K562 (cell line): ENCODE measurements at regions not wholly inside any gene's neighbourhood (a gene's known extent, or its start where the extent isn't known, plus 50 kb on each side); places are given as distances from the start of the nearest gene placed in this dataset.

Experiments
- ATAC-seq: fragments of 200-7000 bp; cut with Tn5 transposase; 3 replicates; pipeline ENCODE4 v1.9.1; 2020; ENCODE audit warnings: moderate library complexity
- BruUV-seq: library from RNA; stranded (reverse); fragments of 400-500 nt; replicated peaks from 2 replicates; lab custom pipeline; 2021; lab: Mats Ljungman, UMichigan
- CTCF ChIA-PET: fragments of 300-600 bp; formaldehyde crosslinking; extraction: SDS; loops from one replicate; lab custom pipeline; 2021; ENCODE audit warnings: low intra/inter-chr PET ratio; lab: Yijun Ruan, JAX
- POLR2A ChIA-PET: fragments of 300-600, 350-650 bp; sonication (Branson Sonifier 250); formaldehyde crosslinking; extraction: SDS; loops from one replicate; lab custom pipeline; 2021; ENCODE audit warnings: antibody characterized with exemption, inconsistent platforms; lab: Yijun Ruan, JAX
- DNase-seq, 4 experiments: peaks; one replicate each; pipeline versions ENCODE4 v3.0.0 to v3.0.0-alpha.2; 2011 to 2018; ENCODE audit warnings: low spot score in 3 of 4, mixed read lengths in 3 of 4; ENCODE audit errors: extremely low read depth in 1 of 4
- FAIRE-seq: peaks from 2 replicates; lab custom pipeline; 2011; peaks lifted over from hg19 to GRCh38; lab: Jason Lieb, UNC
- H2AFZ ChIP-seq: 2 replicates; pipeline ENCODE4 v1.6.0; 2011; ENCODE audit warnings: low read depth, low read length, control low read depth, inconsistent platforms
- H3K27ac ChIP-seq: fragments of 200-600 bp; 3 replicates; pipeline ENCODE4 v1.8.0; 2011; ENCODE audit warnings: low read depth, mild to moderate bottlenecking, control low read depth, inconsistent platforms, low read length, moderate library complexity, mixed read lengths; ENCODE audit errors: extremely low read depth
- H3K27me3 ChIP-seq, 2 experiments: fragments of 300-600 bp in 1 of 2; 2 replicates in 1 of 2; 3 replicates in 1 of 2; pipeline versions ENCODE4 v1.6.0 to v1.8.0; 2011; ENCODE audit warnings: inconsistent platforms in 2 of 2, low read length in 2 of 2, mild to moderate bottlenecking in 1 of 2, mixed read lengths in 1 of 2, moderate library complexity in 1 of 2; ENCODE audit not compliant: control insufficient read depth in 2 of 2, insufficient read depth in 2 of 2
- H3K36me3 ChIP-seq: fragments of 300-600 bp; 3 replicates; pipeline ENCODE4 v1.8.0; 2011; ENCODE audit warnings: mild to moderate bottlenecking, low read length, inconsistent platforms; ENCODE audit not compliant: control insufficient read depth, insufficient read depth
- H3K4me1 ChIP-seq, 2 experiments: fragments of 200-600 bp in 1 of 2; replicated peaks in 1 of 2; 2 replicates in 1 of 2; 3 replicates in 1 of 2; pipeline versions ENCODE4 v1.5.1 to v1.8.0; 2011; ENCODE audit warnings: inconsistent platforms in 2 of 2, low read length in 2 of 2, mild to moderate bottlenecking in 1 of 2, mixed read lengths in 1 of 2, moderate library complexity in 1 of 2; ENCODE audit not compliant: control insufficient read depth in 2 of 2, insufficient read depth in 2 of 2
- H3K4me2 ChIP-seq: 2 replicates; pipeline ENCODE4 v1.6.1; 2011; ENCODE audit warnings: low read length, control low read depth, inconsistent platforms, mixed read lengths; ENCODE audit not compliant: insufficient read depth
- H3K4me3 ChIP-seq: fragments of 200-600 bp; sonication (generic), shearing (Covaris generic); 2 replicates; pipeline ENCODE4 v1.5.1; 2016; ENCODE audit warnings: control low read depth, inconsistent platforms
- H3K79me2 ChIP-seq: fragments of 200-600 bp; 3 replicates; pipeline ENCODE4 v1.8.0; 2011; ENCODE audit warnings: low read length, inconsistent platforms; ENCODE audit not compliant: control insufficient read depth, insufficient read depth
- H3K9ac ChIP-seq, 2 experiments: 2 replicates each; pipeline versions ENCODE4 v1.6.0 to v1.6.1; 2011; ENCODE audit warnings: low read depth in 2 of 2, low read length in 2 of 2, control low read depth in 1 of 2, inconsistent platforms in 1 of 2, mild to moderate bottlenecking in 1 of 2, mixed read lengths in 1 of 2; ENCODE audit not compliant: insufficient read depth in 1 of 2
- H3K9me1 ChIP-seq: one replicate; pipeline ENCODE4 v1.6.0; 2011; ENCODE audit warnings: inconsistent platforms, mild to moderate bottlenecking, low read length, moderate library complexity; ENCODE audit not compliant: control insufficient read depth, insufficient read depth
- H3K9me3 ChIP-seq: replicated peaks from 2 replicates; pipeline ENCODE4 v1.5.1; 2011; ENCODE audit warnings: low read depth, low read length, inconsistent platforms; ENCODE audit not compliant: control insufficient read depth, insufficient read depth
- H4K20me1 ChIP-seq: replicated peaks from 2 replicates; pipeline ENCODE4 v1.6.1; 2011; ENCODE audit warnings: low read length, inconsistent platforms, mixed read lengths; ENCODE audit not compliant: control insufficient read depth, insufficient read depth
- CBX2 ChIP-seq: fragments of 200-600 bp; sonication (generic); IDR thresholded peaks from one replicate; pipeline ENCODE4 v1.6.1; 2012; ENCODE audit warnings: mild to moderate bottlenecking, low read length, inconsistent platforms; ENCODE audit not compliant: insufficient read depth, poor library complexity, severe bottlenecking
- CREB1 ChIP-seq, 2 experiments: sonication (generic) in 1 of 2; formaldehyde crosslinking in 1 of 2; IDR thresholded peaks; 2 replicates each; pipeline versions ENCODE4 v1.6.1 to v1.8.0; 2012 to 2022; ENCODE audit warnings: inconsistent platforms in 1 of 2, mild to moderate bottlenecking in 1 of 2, missing genetic modification reagents in 1 of 2, moderate library complexity in 1 of 2
- E2F4 ChIP-seq: sonication (generic); formaldehyde crosslinking; IDR thresholded peaks from 2 replicates; pipeline ENCODE4 v1.8.0; 2022; ENCODE audit warnings: mild to moderate bottlenecking, low read depth, missing genetic modification reagents
- FOXJ3 ChIP-seq: sonication (generic); formaldehyde crosslinking; IDR thresholded peaks from 2 replicates; pipeline ENCODE4 v1.4.0; 2020; ENCODE audit warnings: mild to moderate bottlenecking, missing genetic modification reagents
- HMG20B ChIP-seq: fragments of 250-450 bp; sonication (Bioruptor Pico); IDR thresholded peaks from 2 replicates; pipeline ENCODE4 v1.5.0; 2021; ENCODE audit warnings: mild to moderate bottlenecking
- MXD1 ChIP-seq: fragments of 250-450 bp; sonication (Bioruptor Pico); IDR thresholded peaks from 2 replicates; pipeline ENCODE4 v1.8.0; 2021; ENCODE audit warnings: borderline replicate concordance, mild to moderate bottlenecking, moderate library complexity; ENCODE audit not compliant: poor library complexity, severe bottlenecking
- PBX2 ChIP-seq, 2 experiments: IDR thresholded peaks in 1 of 2; conservative IDR thresholded peaks in 1 of 2; 2 replicates each; pipeline ENCODE4 v1.6.1; 2016; ENCODE audit warnings: low read depth in 2 of 2, mild to moderate bottlenecking in 1 of 2, missing compliant biosample characterization in 1 of 2, missing genetic modification characterization in 1 of 2, moderate library complexity in 1 of 2
- RBM14 ChIP-seq: fragments of 200-400 bp; formaldehyde crosslinking; IDR thresholded peaks from 2 replicates; pipeline ENCODE4 v1.6.1; 2018; ENCODE audit warnings: low read depth, mild to moderate bottlenecking, low read length, moderate library complexity, borderline replicate concordance; ENCODE audit not compliant: insufficient read depth
- TAF15 ChIP-seq: fragments of 200-400 bp; formaldehyde crosslinking; IDR thresholded peaks from 2 replicates; pipeline ENCODE4 v1.6.1; 2017; ENCODE audit warnings: mild to moderate bottlenecking, low read depth, low read length, moderate library complexity
- TCF15 ChIP-seq: fragments of 250-450 bp; sonication (Bioruptor Pico); IDR thresholded peaks from 2 replicates; pipeline ENCODE4 v1.8.0; 2022; ENCODE audit warnings: moderate library complexity, mild to moderate bottlenecking, inconsistent platforms
- TCF7L2 ChIP-seq: fragments of 150-350 bp; IDR thresholded peaks from 2 replicates; pipeline ENCODE4 v1.6.1; 2016; ENCODE audit warnings: low read depth, mild to moderate bottlenecking, low read length, moderate library complexity
- ZC3H8 ChIP-seq: fragments of 450-650 bp; IDR thresholded peaks from 2 replicates; pipeline ENCODE4 v1.6.1; 2017
- ZEB2 ChIP-seq: fragments of 450-650 bp; IDR thresholded peaks from 2 replicates; pipeline ENCODE4 v1.6.1; 2016
- ZNF655 ChIP-seq: fragments of 250-450 bp; sonication (Bioruptor Pico); IDR thresholded peaks from 2 replicates; pipeline ENCODE4 v1.5.0; 2021
- WGBS: fragments of 100-300 bp; shearing (Covaris generic); methylation state at CpG from one replicate; pipeline ENCODE4 v1.1.6; 2016; ENCODE audit warnings: low coverage, mixed read lengths; ENCODE audit not compliant: insufficient coverage; ENCODE audit errors: missing lambda C conversion rate; 5-methylcytosine and 5-hydroxymethylcytosine counted together
- in situ Hi-C: fragments of 300-500 bp; cut with MboI; formaldehyde crosslinking; loops from 4 replicates; pipeline ENCODE4 v1.15.0; 2018; ENCODE audit warnings: inconsistent platforms, mixed read lengths
- intact Hi-C: fragments of 100-400 bp; cut with micrococcal nuclease; formaldehyde crosslinking; loops from 2 replicates; pipeline ENCODE4 v1.14.2; 2022

GRCh38 chrX:26562156-26562555 lies 346.2 kb downstream of the MAGEB5 start (continued):
- TF ChIP-seq FOXJ3 (CRISPR knock-in tag) (no peak), ZC3H8 (no peak), CBX2 (no peak), E2F4 (CRISPR knock-in tag) (no peak), TAF15 (no peak), RBM14 (no peak), ZNF655 (CRISPR knock-in tag) (no peak), TCF15 (CRISPR knock-in tag) (no peak), TCF7L2 (no peak)

- H3K9ac ChIP-seq: no peak overlapping the region
- FAIRE-seq (no peak), ATAC-seq (no peak), DNase-seq (no peak)
- H3K9me1 ChIP-seq: no peaks in the 10 kb centered on the region
- H3K4me1 ChIP-seq: no peaks in the 10 kb centered on the region
- no peak overlapping the region for H3K27ac ChIP-seq
- no peak overlapping the region for H3K4me3 ChIP-seq
- BruUV-seq: no TSS peak
- WGBS: 4% methylated on average over 3 of the region's 3 CpGs
- in situ Hi-C loops (no loop called here), intact Hi-C loops (no loop called here)
- H3K27me3 ChIP-seq: no peaks in the 10 kb centered on the region
- POLR2A ChIA-PET: no interaction called here
- no peaks in the 10 kb centered on the region for H4K20me1 ChIP-seq
- no peaks in the 10 kb centered on the region for H3K9me3 ChIP-seq
- CTCF ChIA-PET: no interaction called here
- TF ChIP-seq HMG20B (no peak), ZEB2 (no peak), MXD1 (CRISPR knock-in tag) (no peak), CREB1 (IDR thresholded peaks at IDR 0.05) (no peak), CREB1 (CRISPR knock-in tag; IDR thresholded peaks at IDR 0.05) (no peak), PBX2 (CRISPR knock-in tag; IDR thresholded peaks at IDR 0.05; ENCODE audit: low read depth) (no peak), PBX2 (tag; conservative IDR thresholded peaks at IDR 0.05; ENCODE audit: low read depth) (no peak)
- no peaks in the 10 kb centered on the region for H3K36me3 ChIP-seq
- H3K79me2 ChIP-seq: no peaks in the 10 kb centered on the region
- no peak overlapping the region for H2AFZ ChIP-seq
- H3K4me2 ChIP-seq: no peak overlapping the region
Observed at GRCh38 chrX:26559855-26560254, 343.9 kb downstream of the MAGEB5 start.
